PFSK-1 (cell line): ENCODE measurements at regions not wholly inside any gene's neighbourhood (a gene's known extent, or its start where the extent isn't known, plus 50 kb on each side); places are given as distances from the start of the nearest gene placed in this dataset.

Source experiments
- FOXP2 ChIP-seq: optimal IDR thresholded peaks from 2 replicates; pipeline ENCODE3; 2011; ENCODE audit warnings: borderline replicate concordance, control low read depth, inconsistent platforms; ENCODE audit not compliant: insufficient read depth; ENCODE audit errors: extremely low read length, extremely low read depth
- POLR2AphosphoS5 ChIP-seq: IDR thresholded peaks from 2 replicates; pipeline ENCODE4 v1.6.1; 2012; ENCODE audit warnings: low read depth, mild to moderate bottlenecking, control low read depth, low read length, moderate library complexity
- REST ChIP-seq, 2 experiments: IDR thresholded peaks; 2 replicates each; pipeline versions ENCODE4 v1.6.1 to v1.8.0; 2011 to 2012; ENCODE audit warnings: low read depth in 2 of 2, low read length in 2 of 2, control low read depth in 1 of 2, inconsistent platforms in 1 of 2, mild to moderate bottlenecking in 1 of 2, moderate library complexity in 1 of 2; ENCODE audit not compliant: insufficient read depth in 1 of 2
- SIN3A ChIP-seq: IDR thresholded peaks from 2 replicates; pipeline ENCODE4 v1.6.1; 2012; ENCODE audit warnings: mild to moderate bottlenecking, low read length, moderate library complexity, borderline replicate concordance; ENCODE audit not compliant: insufficient read depth
- TAF1 ChIP-seq: IDR thresholded peaks from 2 replicates; pipeline ENCODE4 v1.6.1; 2012; ENCODE audit warnings: low read length, control low read depth, borderline replicate concordance; ENCODE audit not compliant: insufficient read depth

DNA sequence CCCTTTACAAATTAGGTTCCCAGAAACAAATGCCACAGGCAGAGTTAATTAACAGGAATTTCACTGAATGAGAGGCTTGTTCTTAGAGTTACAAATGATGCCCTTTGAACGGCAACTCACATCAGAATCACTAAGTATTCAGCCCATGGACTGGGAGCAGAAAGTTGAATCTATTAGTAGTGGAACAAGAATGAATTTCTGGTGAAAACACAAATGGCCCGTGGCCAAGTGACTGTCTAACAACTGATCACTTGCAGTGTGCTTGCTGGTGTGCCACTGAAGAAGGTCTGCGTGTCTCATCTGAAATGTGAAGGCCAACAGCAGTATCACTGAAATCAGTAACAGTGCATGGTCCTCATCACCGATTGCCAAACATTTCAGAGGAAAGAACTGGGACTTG is 893.4 kb upstream of the TMEM132C start:
- TF ChIP-seq SIN3A: no peak
- TF ChIP-seq REST (IDR thresholded peaks at IDR 0.05; ENCODE audit: insufficient read depth in 1 of 2, low read depth in 2 of 2, low read length in 2 of 2): no peak
- no peak for TF ChIP-seq FOXP2
- TF ChIP-seq POLR2AphosphoS5: no peak
- TF ChIP-seq TAF1: no peak

DNA sequence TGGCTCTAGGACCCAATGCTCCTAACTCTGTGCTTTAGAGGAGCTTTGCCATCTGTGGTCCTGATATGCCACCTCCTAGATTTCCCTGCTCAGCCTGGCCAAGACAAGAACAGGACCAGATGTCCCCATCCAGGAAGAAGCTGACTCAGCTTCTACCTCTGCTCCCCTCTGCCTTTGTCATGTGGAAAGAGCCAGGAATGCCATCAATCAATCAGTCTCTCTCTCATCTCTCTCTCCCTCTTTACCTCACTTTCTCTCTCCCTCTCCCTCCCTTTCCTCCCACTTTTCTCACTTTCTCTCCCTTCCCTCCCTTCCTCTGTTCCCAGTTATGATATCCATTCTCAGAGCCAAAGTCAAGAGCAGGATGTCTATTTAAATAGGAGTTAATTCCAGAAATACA is 892.5 kb upstream of the TMEM132C start:
- TF ChIP-seq SIN3A (no peak), POLR2AphosphoS5 (no peak), REST (IDR thresholded peaks at IDR 0.05; ENCODE audit: insufficient read depth in 1 of 2, low read depth in 2 of 2, low read length in 2 of 2) (no peak), TAF1 (no peak), FOXP2 (no peak)

DNA sequence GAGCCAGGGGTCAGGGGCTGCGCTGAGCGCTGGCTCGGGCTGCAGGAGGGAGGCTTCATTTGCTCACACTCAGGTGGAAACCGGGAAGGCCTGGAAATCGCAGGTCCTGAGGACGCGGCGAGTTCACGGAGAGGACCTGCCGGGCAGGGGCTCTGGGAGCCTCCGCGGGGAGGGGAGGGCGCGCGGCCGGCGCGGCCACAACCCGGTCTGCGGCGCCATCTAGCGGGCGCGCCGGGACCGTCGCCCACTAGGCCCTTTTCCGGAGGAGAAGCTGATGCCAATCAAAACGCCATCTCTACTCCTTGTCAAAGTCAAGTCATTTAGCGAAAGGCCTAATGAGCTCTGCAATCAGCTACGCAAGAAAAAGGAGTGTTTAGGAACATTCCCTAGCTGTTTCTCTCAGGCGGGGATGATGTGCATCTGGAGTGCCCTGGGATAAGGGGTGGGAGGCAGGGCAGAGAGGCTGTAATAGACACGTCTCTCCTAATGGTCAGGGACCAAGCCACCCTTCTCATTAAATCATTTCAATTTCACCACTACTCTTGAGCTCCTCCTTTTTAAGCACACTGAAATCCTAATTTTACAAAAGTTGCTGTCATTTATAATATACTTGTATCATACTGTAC is 885.8 kb upstream of the TMEM132C start:
- TF ChIP-seq FOXP2 (no peak), SIN3A (no peak)

DNA sequence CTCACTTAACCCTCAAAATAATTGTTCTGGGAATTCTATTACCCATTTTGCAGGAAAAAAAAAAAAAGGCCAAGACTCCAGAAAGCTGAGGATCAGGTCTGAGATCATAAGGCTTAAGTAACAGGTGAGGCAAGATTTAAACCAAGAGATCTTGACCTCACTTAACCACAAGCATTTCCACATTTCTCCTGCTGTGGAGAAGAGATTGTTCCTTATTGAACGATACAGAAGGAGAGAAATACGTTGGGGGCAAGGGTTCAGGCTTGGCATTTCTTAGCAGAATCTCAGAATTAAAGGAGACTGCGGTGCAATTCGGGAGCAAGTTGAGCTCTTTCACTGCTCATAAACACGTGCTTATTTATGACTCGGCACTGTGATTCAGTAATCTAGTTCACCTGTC is 885.3 kb upstream of the TMEM132C start:
- no peak for TF ChIP-seq REST (IDR thresholded peaks at IDR 0.05; ENCODE audit: insufficient read depth in 1 of 2, low read depth in 2 of 2, low read length in 2 of 2)
- TF ChIP-seq SIN3A: no peak
- no peak for TF ChIP-seq FOXP2
- no peak for TF ChIP-seq POLR2AphosphoS5
- no peak for TF ChIP-seq TAF1

- no peak for TF ChIP-seq SIN3A
- no peak for TF ChIP-seq FOXP2
- no peak for TF ChIP-seq TAF1
- no peak for TF ChIP-seq REST (IDR thresholded peaks at IDR 0.05; ENCODE audit: insufficient read depth in 1 of 2, low read depth in 2 of 2, low read length in 2 of 2)
- no peak for TF ChIP-seq POLR2AphosphoS5
These were observed 883.7 kb upstream of the TMEM132C start for GRCh38 chr12:127383281-127383680.
